GM21825 (cell line): ENCODE measurements at regions not wholly inside any gene's neighbourhood (a gene's known extent, or its start where the extent isn't known, plus 50 kb on each side); places are given as distances from the start of the nearest gene placed in this dataset.

Experiments used
- ATAC-seq: cut with Tn5 transposase; IDR thresholded peaks from one replicate; pipeline ENCODE4 v1.9.1; 2021; ENCODE audit warnings: mild to moderate bottlenecking, moderate library complexity; ENCODE audit not compliant: unreplicated experiment

DNA sequence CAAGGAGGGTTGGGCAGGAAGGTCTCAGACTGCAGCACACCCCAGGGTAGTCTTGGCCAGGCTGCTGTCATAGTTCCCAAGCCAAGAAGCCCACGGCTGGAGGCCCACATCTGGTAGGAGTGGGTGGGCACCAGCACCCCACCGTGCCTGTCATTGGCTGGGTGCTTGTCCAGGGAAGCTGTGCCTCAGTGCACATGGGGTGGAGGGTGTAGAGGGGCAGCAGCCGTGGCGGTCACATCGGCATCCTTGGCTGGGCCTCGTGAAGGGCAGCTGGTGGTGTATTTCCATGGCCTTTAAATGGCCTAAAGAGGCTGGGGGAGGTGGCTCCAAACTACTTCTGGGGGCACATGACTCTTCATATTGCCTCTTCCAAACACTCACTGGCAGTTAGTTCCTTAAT, 119.6 kb upstream of the USP24 start:
- ATAC-seq = no peak

DNA sequence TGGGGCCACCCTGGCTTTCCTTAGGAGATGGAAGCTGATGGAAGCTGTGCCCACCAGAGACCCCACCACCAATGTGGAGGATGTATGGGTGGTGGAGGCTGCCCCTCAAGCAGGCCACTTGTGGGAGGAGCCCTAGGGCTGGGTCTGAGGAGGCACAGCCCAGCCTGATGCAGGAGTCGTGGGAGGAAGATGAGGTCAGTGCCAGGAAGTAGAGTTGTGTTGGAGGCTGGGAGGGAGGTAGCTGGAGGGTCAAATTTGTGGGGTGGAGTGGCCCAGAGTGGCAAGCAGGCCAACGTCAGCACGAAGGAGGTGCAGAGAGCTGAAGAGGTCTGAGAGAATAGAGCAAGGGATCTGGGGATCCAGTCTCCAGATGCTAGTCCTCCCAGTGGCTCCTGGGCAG, 119.0 kb upstream of the USP24 start:
- ATAC-seq = no peak

DNA sequence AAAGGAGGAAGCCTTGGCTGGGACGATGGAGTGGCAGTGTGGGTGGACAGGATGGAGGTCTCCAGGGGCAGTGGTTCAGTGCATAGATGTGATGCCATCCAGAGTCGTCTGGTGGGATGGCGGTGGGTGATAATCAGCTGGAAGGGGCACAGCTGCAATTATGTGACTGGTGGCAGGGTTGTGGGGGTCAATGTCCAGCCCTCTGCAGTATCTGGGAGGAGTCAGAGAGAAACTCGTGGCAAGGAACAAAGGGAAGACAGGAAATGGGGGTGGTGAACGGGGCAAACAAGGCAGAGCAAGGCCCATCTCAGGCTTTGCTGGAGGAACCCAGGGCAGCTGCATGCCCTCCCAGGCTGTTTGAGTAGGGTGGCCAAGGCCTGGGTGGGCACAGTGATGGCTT, 118.3 kb upstream of the USP24 start:
- no peak for ATAC-seq

DNA sequence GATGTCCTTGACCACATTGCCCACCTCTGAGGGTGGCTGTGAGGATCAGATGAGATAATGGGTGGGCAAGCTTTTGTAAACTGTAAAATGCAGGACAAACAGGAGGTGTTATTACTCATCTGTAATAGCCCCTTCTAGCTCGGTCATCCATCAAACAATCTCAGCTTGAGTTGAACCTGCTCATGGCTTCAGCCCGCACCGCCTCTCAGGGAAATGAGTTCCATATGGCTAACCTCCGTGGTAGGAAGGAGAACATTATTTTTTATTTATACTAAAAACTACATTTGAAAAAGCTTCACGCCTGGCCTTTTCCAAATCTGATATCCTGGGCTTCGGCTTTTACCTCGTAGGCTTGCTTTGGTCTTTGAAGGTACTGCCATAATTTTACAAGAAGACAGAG, 116.2 kb upstream of the USP24 start:
- no peak for ATAC-seq

DNA sequence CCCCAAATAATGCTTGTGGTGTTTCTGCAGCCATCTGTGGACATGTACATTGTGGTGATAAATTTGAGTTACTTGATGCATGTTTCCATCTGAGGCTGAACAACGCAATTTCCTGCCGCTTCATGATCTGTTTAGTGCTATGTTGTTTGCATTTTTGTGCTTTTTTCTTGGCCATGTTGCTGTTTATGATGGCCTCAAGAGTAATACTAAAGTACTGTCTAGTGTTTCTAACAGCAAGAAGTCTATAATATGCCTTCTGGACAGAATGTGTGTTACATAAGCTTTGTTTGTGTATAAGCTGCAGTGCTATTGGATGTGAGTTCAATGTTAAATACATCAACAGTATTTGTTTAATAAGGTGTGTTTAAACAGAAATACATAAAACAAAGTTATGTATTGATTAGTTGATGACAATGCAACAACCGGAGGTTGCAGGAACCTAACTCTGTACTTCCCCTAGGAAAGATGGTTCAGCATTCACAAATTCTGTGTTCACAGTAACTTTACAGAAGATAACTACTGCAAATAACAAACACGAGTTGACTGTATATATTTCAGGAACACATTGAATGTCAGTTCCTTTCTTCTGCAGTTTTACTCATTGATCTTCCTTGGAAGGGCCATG, 114.8 kb upstream of the USP24 start:
- no peak for ATAC-seq

DNA sequence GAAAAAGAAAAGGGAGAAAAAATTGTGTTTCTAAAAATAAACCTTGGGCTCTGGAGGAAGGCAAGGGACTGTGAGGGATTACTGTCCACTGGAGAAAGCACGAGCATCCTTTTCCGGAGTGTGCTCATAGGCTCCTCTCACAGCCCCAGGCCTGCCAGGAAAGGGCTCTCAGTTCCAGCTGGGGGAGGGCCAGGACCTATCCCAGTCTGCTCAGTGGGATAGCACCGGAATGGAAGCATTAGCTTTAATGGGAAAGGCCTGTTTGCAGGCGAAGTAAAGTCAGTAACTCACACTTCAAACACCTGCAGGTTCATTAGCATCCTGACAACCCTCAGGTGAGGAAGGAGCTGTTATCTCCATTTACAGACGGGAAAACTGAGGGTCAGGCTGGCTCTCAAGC, 113.9 kb upstream of the USP24 start:
- no peak for ATAC-seq

DNA sequence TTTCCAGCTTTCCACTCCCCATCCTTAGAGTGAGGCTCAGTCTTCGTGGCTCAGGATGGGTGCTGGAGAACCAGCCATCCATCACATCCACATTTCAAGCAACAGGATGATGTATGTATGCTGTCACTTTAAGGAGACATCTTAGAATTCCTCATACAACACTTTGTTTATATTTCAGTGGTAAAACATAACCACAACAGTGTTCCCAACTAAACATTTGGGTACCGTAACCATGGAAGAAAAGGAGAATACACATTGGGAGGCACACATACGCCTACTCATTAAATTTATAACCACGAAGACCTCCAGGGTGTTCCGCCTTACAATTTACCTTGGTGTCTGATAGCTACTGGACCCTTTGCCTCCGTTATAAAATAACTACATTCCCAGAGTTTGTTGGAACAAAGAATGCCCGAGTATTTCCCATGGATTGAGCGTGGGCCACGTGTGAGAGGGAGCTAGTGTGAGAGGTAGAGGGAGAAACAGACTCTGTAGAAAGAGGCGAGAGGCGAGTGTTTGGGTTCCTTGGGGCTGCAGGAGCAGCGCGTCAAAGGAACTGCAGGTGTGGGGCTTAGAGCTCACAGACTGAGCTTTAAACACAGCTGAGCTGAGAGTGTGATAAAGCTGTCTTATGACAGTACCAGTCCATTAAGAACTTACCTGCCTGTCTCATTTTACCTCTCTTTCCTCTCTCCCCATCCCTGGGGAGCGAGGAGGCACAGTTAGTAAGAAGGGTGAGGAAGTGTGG, 111.5 kb upstream of the USP24 start:
- ATAC-seq = no peak

GRCh38 chr1:55323760-55324159, 108.6 kb upstream of the USP24 start:
- no peak for ATAC-seq

GRCh38 chr1:55322842-55323241, 107.7 kb upstream of the USP24 start:
- no peak for ATAC-seq

- no peak for ATAC-seq
These were observed 106.8 kb upstream of the USP24 start for GRCh38 chr1:55321942-55322341.

DNA sequence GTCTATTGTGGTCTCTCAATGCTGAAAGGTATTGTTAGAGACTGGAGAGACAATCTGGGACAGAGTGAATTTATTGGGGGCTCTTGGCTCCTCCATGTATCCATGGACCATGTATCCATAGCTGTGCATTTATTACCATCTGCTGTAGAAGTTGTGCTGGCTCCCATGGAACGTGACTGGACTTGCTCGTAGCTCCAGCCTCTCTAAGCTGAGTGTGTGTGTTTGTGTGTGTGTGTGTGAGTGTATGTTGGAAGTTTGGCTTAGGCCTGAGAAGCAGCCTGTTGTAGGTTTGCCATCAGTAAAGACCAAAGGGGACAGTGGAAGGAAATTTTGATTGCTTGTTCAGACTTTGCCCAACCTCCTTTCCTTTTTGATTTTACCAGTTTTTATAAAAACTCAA, 105.7 kb upstream of the USP24 start:
- ATAC-seq = no peak

GRCh38 chr1:55318116-55318817, 103.1 kb upstream of the USP24 start:
- no peak for ATAC-seq

- no peak for ATAC-seq
These were observed 102.5 kb upstream of the USP24 start for GRCh38 chr1:55317673-55318072.

DNA sequence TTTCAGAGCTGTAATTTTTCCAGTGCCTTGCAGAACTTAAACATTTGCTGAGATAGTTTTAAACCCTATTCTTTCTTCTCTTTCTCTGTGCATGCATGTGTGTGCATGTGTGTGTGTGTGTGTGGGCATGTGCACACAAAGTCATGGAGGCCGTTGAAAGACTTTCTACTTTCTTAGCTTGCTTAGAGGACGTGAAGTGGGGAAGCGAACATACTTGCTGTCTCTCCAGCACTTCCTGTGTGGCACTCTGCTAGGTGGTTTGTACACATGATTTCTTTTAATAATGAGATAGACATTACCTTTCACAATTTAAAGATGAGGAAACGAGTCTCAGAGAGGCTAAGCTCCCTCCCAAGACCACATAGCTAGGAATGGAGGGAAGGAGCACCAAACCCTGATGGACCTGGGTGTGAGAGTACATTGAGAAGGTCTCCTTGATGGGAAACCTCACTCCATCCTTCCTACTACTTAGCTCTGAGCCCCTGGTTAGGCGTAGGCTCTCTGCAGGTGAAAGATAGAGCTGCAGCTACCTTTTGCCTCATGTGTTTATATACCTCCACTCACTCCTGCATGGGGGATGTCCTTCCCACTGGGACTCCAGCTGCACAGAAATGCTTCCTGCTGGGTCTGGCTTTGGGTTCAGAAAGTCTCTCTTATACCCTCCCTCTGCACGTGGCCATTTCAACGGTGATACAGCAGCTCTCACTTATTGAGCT, 101.9 kb upstream of the USP24 start:
- no peak for ATAC-seq

DNA sequence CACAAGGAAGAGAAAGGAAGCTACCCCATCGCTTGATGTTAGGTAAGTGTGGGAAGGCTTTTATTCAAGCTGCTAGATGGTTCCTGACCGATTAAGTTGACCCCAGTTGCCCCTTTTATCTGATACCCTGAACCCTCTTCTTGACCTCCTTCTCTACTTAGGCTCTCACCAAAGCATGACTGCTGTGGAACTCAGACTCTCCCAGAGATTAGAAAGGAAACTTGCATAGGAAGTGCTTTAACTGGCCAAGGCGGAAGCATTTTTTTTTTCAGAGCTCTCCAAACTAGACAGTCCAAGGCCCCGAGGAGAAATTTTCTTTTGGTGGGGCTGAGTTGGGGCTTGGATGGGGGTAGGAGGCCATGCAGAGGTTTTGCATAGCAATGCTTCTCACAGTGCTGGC, 101.3 kb upstream of the USP24 start:
- no peak for ATAC-seq

- ATAC-seq = no peak
These were observed 100.4 kb upstream of the USP24 start for GRCh38 chr1:55315552-55315951.

GRCh38 chr1:55314740-55315139, 99.6 kb upstream of the USP24 start:
- no peak for ATAC-seq

GRCh38 chr1:55313903-55314302, 98.7 kb upstream of the USP24 start:
- ATAC-seq = no peak

DNA sequence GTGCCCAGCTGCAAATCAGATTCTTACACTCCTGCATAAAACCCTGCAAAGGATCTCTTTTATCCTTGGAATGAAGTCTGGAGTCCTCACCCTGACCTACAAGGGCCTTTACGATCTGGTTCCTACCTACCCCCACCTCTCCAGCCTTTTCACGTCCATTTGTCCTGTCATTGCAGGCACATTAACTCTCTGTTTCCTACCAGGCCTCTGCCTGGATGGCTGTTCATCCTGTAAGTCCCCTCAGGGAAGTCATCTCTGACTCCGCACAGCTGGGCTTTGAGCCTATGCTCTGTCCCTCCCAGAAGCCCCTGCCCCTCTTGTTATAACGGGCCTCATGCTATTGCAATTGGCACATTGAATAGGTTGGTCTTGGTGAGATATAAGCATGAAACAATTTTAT, 96.8 kb upstream of the USP24 start:
- ATAC-seq = no peak

GRCh38 chr1:55311057-55311641, 96.0 kb upstream of the USP24 start:
- no peak for ATAC-seq

GRCh38 chr1:55310505-55310971, 95.4 kb upstream of the USP24 start:
- no peak for ATAC-seq
